K562 (cell line): ENCODE measurements at regions not wholly inside any gene's neighbourhood (a gene's known extent, or its start where the extent isn't known, plus 50 kb on each side); places are given as distances from the start of the nearest gene placed in this dataset.

ENCODE experiments used
- ATAC-seq: fragments of 200-7000 bp; cut with Tn5 transposase; 3 replicates; pipeline ENCODE4 v1.9.1; 2020; ENCODE audit warnings: moderate library complexity
- BruUV-seq: library from RNA; stranded (reverse); fragments of 400-500 nt; replicated peaks from 2 replicates; lab custom pipeline; 2021; lab: Mats Ljungman, UMichigan
- CTCF ChIA-PET: fragments of 300-600 bp; formaldehyde crosslinking; extraction: SDS; loops from one replicate; lab custom pipeline; 2021; ENCODE audit warnings: low intra/inter-chr PET ratio; lab: Yijun Ruan, JAX
- POLR2A ChIA-PET: fragments of 300-600, 350-650 bp; sonication (Branson Sonifier 250); formaldehyde crosslinking; extraction: SDS; loops from one replicate; lab custom pipeline; 2021; ENCODE audit warnings: antibody characterized with exemption, inconsistent platforms; lab: Yijun Ruan, JAX
- DNase-seq, 4 experiments: peaks; one replicate each; pipeline versions ENCODE4 v3.0.0 to v3.0.0-alpha.2; 2011 to 2018; ENCODE audit warnings: low spot score in 3 of 4, mixed read lengths in 3 of 4; ENCODE audit errors: extremely low read depth in 1 of 4
- FAIRE-seq: peaks from 2 replicates; lab custom pipeline; 2011; peaks lifted over from hg19 to GRCh38; lab: Jason Lieb, UNC
- H2AFZ ChIP-seq: 2 replicates; pipeline ENCODE4 v1.6.0; 2011; ENCODE audit warnings: low read depth, low read length, control low read depth, inconsistent platforms
- H3K27ac ChIP-seq: fragments of 200-600 bp; 3 replicates; pipeline ENCODE4 v1.8.0; 2011; ENCODE audit warnings: low read depth, mild to moderate bottlenecking, control low read depth, inconsistent platforms, low read length, moderate library complexity, mixed read lengths; ENCODE audit errors: extremely low read depth
- H3K27me3 ChIP-seq, 2 experiments: fragments of 300-600 bp in 1 of 2; 2 replicates in 1 of 2; 3 replicates in 1 of 2; pipeline versions ENCODE4 v1.6.0 to v1.8.0; 2011; ENCODE audit warnings: inconsistent platforms in 2 of 2, low read length in 2 of 2, mild to moderate bottlenecking in 1 of 2, mixed read lengths in 1 of 2, moderate library complexity in 1 of 2; ENCODE audit not compliant: control insufficient read depth in 2 of 2, insufficient read depth in 2 of 2
- H3K36me3 ChIP-seq: fragments of 300-600 bp; 3 replicates; pipeline ENCODE4 v1.8.0; 2011; ENCODE audit warnings: mild to moderate bottlenecking, low read length, inconsistent platforms; ENCODE audit not compliant: control insufficient read depth, insufficient read depth
- H3K4me1 ChIP-seq, 2 experiments: fragments of 200-600 bp in 1 of 2; replicated peaks in 1 of 2; 2 replicates in 1 of 2; 3 replicates in 1 of 2; pipeline versions ENCODE4 v1.5.1 to v1.8.0; 2011; ENCODE audit warnings: inconsistent platforms in 2 of 2, low read length in 2 of 2, mild to moderate bottlenecking in 1 of 2, mixed read lengths in 1 of 2, moderate library complexity in 1 of 2; ENCODE audit not compliant: control insufficient read depth in 2 of 2, insufficient read depth in 2 of 2
- H3K4me2 ChIP-seq: 2 replicates; pipeline ENCODE4 v1.6.1; 2011; ENCODE audit warnings: low read length, control low read depth, inconsistent platforms, mixed read lengths; ENCODE audit not compliant: insufficient read depth
- H3K4me3 ChIP-seq: fragments of 200-600 bp; sonication (generic), shearing (Covaris generic); 2 replicates; pipeline ENCODE4 v1.5.1; 2016; ENCODE audit warnings: control low read depth, inconsistent platforms
- H3K79me2 ChIP-seq: fragments of 200-600 bp; 3 replicates; pipeline ENCODE4 v1.8.0; 2011; ENCODE audit warnings: low read length, inconsistent platforms; ENCODE audit not compliant: control insufficient read depth, insufficient read depth
- H3K9ac ChIP-seq, 2 experiments: 2 replicates each; pipeline versions ENCODE4 v1.6.0 to v1.6.1; 2011; ENCODE audit warnings: low read depth in 2 of 2, low read length in 2 of 2, control low read depth in 1 of 2, inconsistent platforms in 1 of 2, mild to moderate bottlenecking in 1 of 2, mixed read lengths in 1 of 2; ENCODE audit not compliant: insufficient read depth in 1 of 2
- H3K9me1 ChIP-seq: one replicate; pipeline ENCODE4 v1.6.0; 2011; ENCODE audit warnings: inconsistent platforms, mild to moderate bottlenecking, low read length, moderate library complexity; ENCODE audit not compliant: control insufficient read depth, insufficient read depth
- H3K9me3 ChIP-seq: replicated peaks from 2 replicates; pipeline ENCODE4 v1.5.1; 2011; ENCODE audit warnings: low read depth, low read length, inconsistent platforms; ENCODE audit not compliant: control insufficient read depth, insufficient read depth
- H4K20me1 ChIP-seq: replicated peaks from 2 replicates; pipeline ENCODE4 v1.6.1; 2011; ENCODE audit warnings: low read length, inconsistent platforms, mixed read lengths; ENCODE audit not compliant: control insufficient read depth, insufficient read depth
- MXI1 ChIP-seq: IDR thresholded peaks from 2 replicates; pipeline ENCODE4 v1.6.1; 2011; ENCODE audit warnings: low read depth, mild to moderate bottlenecking, improper control_type of control experiment, low read length
- RBM25 ChIP-seq: fragments of 200-400 bp; formaldehyde crosslinking; IDR thresholded peaks from 2 replicates; pipeline ENCODE4 v1.6.1; 2018; ENCODE audit warnings: low read length, low read depth, moderate library complexity; ENCODE audit not compliant: severe bottlenecking
- ZNF263 ChIP-seq: sonication (generic); formaldehyde crosslinking; IDR thresholded peaks from 2 replicates; pipeline ENCODE4 v1.8.0; 2022; ENCODE audit warnings: mild to moderate bottlenecking, missing genetic modification reagents, borderline replicate concordance
- ZNF785 ChIP-seq: fragments of 250-450 bp; sonication (Bioruptor Pico); IDR thresholded peaks from 2 replicates; pipeline ENCODE4 v1.4.0; 2020; ENCODE audit warnings: mild to moderate bottlenecking
- WGBS: fragments of 100-300 bp; shearing (Covaris generic); methylation state at CpG from one replicate; pipeline ENCODE4 v1.1.6; 2016; ENCODE audit warnings: low coverage, mixed read lengths; ENCODE audit not compliant: insufficient coverage; ENCODE audit errors: missing lambda C conversion rate; 5-methylcytosine and 5-hydroxymethylcytosine counted together
- in situ Hi-C: fragments of 300-500 bp; cut with MboI; formaldehyde crosslinking; loops from 4 replicates; pipeline ENCODE4 v1.15.0; 2018; ENCODE audit warnings: inconsistent platforms, mixed read lengths
- intact Hi-C: fragments of 100-400 bp; cut with micrococcal nuclease; formaldehyde crosslinking; loops from 2 replicates; pipeline ENCODE4 v1.14.2; 2022
- TF ChIP-seq, protein P1 (sequence below), 2 experiments: fragments of 450-650 bp in 1 of 2; IDR thresholded peaks; 2 replicates each; pipeline ENCODE4 v1.6.1; 2011 to 2017; ENCODE audit warnings: low read depth in 2 of 2, antibody characterized with exemption in 1 of 2, borderline replicate concordance in 1 of 2, low read length in 1 of 2, mild to moderate bottlenecking in 1 of 2, mixed read lengths in 1 of 2; ENCODE audit not compliant: control insufficient read depth in 1 of 2
- TF ChIP-seq, protein P2 (sequence below), 3 experiments: fragments of 200-800 bp in 1 of 3; sonication (Bioruptor generic) in 1 of 3; sonication (generic) in 1 of 3; formaldehyde crosslinking in 1 of 3; IDR thresholded peaks; 2 replicates each; pipeline versions ENCODE4 v1.6.1 to v1.8.0; 2016 to 2022; ENCODE audit warnings: mild to moderate bottlenecking in 2 of 3, missing compliant biosample characterization in 2 of 3, missing genetic modification characterization in 2 of 3, missing genetic modification reagents in 1 of 3

DNA sequence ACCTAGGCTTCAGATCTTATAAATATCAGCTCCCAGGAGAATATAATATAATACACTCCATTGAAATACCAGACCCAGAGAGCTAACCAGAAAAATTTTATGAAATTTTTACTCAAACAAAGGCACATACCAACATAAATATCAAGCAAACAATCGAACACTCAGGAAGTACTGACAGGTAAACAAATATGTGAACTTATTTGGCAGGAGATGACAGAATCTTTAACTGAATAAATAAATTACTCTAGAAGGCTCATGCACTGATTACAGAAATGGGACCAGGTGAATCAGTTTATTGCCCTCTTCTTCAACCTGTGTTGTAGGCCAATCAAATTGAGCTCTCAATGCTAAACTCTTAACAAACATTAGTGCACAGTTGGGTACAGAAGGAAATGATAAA, 225.2 kb upstream of the PABPC4L start (continued):
- no peak for TF ChIP-seq ZNF263
- TF ChIP-seq, protein P1, sequence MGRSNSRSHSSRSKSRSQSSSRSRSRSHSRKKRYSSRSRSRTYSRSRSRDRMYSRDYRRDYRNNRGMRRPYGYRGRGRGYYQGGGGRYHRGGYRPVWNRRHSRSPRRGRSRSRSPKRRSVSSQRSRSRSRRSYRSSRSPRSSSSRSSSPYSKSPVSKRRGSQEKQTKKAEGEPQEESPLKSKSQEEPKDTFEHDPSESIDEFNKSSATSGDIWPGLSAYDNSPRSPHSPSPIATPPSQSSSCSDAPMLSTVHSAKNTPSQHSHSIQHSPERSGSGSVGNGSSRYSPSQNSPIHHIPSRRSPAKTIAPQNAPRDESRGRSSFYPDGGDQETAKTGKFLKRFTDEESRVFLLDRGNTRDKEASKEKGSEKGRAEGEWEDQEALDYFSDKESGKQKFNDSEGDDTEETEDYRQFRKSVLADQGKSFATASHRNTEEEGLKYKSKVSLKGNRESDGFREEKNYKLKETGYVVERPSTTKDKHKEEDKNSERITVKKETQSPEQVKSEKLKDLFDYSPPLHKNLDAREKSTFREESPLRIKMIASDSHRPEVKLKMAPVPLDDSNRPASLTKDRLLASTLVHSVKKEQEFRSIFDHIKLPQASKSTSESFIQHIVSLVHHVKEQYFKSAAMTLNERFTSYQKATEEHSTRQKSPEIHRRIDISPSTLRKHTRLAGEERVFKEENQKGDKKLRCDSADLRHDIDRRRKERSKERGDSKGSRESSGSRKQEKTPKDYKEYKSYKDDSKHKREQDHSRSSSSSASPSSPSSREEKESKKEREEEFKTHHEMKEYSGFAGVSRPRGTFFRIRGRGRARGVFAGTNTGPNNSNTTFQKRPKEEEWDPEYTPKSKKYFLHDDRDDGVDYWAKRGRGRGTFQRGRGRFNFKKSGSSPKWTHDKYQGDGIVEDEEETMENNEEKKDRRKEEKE (IDR thresholded peaks at IDR 0.05; ENCODE audit: borderline replicate concordance in 1 of 2, control insufficient read depth in 1 of 2, low read depth in 2 of 2, low read length in 1 of 2): no peak

DNA sequence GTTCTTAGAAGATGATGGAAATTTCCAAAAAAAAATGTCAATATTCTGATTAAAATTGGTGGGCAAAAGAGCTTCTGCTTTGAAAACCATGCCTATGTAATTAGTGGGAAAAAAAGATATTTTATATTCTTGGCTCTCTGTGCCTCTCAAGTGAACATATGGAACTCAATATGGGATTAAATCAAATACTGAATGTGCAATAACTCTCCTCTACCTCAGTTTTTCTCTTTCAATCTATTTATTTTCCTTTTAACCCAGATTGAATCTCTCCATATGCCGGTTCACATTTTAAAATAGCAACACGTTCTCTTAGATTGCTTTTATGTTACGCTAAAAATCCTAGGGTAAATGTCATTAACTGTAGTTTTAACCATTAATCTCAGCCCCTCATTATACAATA, 224.2 kb upstream of the PABPC4L start:
- Histone ChIP-seq H3K27ac (no peak overlapping the region), H3K4me1 (no peaks in the 10 kb centered on the region), H3K4me3 (no peak overlapping the region), H2AFZ (no peak overlapping the region), H3K9ac (no peak overlapping the region), H3K27me3 (no peaks in the 10 kb centered on the region)
- no peak for FAIRE-seq
- in situ Hi-C loops: no loop called here
- POLR2A ChIA-PET: no interaction called here
- TF ChIP-seq RBM25: no peak
- no peak for TF ChIP-seq MXI1
- TF ChIP-seq, protein P2, sequence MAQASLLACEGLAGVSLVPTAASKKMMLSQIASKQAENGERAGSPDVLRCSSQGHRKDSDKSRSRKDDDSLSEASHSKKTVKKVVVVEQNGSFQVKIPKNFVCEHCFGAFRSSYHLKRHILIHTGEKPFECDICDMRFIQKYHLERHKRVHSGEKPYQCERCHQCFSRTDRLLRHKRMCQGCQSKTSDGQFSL (CRISPR knock-in tag; IDR thresholded peaks at IDR 0.05): no peak
- TF ChIP-seq, protein P2 (tag; IDR thresholded peaks at IDR 0.05): no peak
- no peak for TF ChIP-seq ZNF785 (CRISPR knock-in tag)
- TF ChIP-seq, all 486 proteins: peak for 0
- intact Hi-C loops: no loop called here
- Histone ChIP-seq H4K20me1 (no peaks in the 10 kb centered on the region), H3K9me3 (no peaks in the 10 kb centered on the region), H3K79me2 (no peaks in the 10 kb centered on the region), H3K4me2 (no peak overlapping the region), H3K36me3 (no peaks in the 10 kb centered on the region), H3K9me1 (no peaks in the 10 kb centered on the region)
- WGBS: 11% methylated on average over 3 of the region's 3 CpGs
- no peak for DNase-seq
- no TSS peak for BruUV-seq
- CTCF ChIA-PET: no interaction called here
- no peak for ATAC-seq
